ENCODE measurements at regions not wholly inside any gene's neighbourhood (a gene's known extent, or its start where the extent isn't known, plus 50 kb on each side); places are given as distances from the start of the nearest gene placed in this dataset.

- TF ChIP-seq CTCF (IDR thresholded peaks at IDR 0.05) (no peak), POLR2A (IDR thresholded peaks at IDR 0.05) (no peak), EP300 (IDR thresholded peaks at IDR 0.05) (no peak)
Measured at GRCh38 chr5:77867914-77868313, 91.8 kb upstream of the TBCA start.
